NCI-H1048 (cell line): ENCODE measurements at regions not wholly inside any gene's neighbourhood (a gene's known extent, or its start where the extent isn't known, plus 50 kb on each side); places are given as distances from the start of the nearest gene placed in this dataset.

ENCODE experiments used
- DNase-seq: peaks from one replicate; lab custom pipeline; 2025; lab: John Stamatoyannopoulos, UW

DNA sequence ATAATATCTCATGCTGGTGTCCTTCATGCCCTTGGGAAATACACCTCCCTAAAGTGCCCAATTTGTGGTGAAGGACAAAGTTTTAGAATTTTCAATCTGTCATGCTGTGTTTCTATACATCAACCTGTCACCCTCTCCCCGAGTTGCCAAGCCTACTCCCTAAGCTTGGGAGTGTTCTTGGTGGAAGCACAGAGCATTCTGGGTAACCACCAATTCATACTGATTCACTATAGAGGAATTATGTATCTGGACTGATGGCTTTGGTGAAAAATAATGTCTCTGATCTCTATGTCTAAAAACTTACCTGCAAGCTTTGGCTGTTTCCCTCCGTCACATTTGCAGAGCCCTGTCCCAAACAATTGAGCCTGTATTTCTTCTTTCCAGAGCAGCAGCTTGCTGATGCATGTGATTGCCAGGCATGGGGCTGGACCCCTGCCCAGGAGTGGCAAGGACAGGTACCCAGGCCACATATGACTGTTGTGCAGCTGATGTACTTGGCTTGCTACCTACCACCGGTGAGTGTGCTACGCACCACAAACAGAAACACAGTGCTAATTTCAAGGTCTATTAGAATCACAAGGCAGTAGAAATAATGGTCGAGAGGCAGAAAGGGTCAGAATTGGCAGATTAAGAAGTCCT is 202.8 kb upstream of the CITED2 start:
- DNase-seq = no peak

DNA sequence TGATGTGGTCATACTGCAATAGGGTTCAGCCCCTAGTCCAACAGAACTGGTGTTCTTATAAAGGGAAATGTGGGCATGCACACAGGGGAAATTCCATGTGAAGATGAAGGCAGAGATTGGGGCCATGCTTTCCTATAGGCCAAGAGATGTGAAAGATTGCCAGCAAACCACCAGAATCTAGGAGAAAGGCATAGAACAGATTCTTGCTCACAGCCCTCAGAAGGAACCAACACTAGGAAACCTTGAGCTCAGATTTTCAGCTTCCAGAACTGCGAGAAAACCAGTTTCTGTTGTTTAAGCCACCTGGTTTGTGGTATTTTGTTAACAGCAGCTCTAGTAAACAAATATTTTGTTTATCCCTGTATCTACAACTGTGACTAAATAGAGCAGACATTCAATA is 197.6 kb upstream of the CITED2 start:
- DNase-seq = no peak

DNA sequence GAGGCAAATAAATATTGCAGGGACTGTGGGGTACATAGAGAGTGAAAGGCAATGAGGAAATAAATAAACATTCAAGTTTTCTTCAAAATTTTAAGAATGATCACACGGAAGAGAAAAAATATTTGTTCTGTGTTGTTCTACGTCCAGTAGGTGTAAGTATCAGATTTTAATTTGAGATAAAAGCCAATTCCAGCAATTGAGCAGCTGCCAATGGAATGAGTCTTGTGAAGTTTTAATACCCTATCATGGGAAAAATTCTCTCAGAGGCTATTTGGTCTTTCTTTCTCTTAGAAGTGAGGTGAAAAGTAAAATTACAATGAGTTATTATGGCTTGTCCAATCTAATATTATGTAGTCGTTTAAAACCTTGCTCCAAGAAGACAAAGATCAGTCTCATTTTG is 195.7 kb upstream of the CITED2 start:
- DNase-seq = no peak

- no peak for DNase-seq
Observed at GRCh38 chr6:139569566-139569965, 195.1 kb upstream of the CITED2 start.

DNA sequence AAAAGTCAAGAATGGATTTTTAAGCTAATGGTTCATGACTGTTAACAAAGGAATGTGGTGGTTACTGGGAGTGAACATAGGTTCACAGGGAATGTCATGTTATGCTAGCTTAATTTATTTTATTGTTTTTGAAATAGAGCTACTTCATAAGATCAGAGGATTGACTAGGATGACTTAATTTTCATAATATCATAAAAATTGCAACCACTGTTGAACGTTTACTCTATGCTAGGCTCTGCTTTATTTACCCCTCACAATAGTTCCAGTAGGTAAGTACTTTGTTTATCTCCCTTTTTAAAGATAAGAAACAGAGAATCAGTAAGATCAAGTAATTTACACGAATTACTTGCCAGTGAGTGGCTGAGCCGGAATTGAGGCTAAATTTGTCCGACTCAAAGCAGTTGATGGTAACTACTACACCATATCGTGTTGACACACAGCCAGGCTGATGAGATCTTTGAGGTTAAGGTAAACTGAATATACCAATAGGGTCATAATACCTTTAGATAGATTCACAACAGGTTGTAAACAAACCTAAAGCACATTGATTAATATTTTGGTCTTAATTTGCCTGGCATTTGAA is 194.6 kb upstream of the CITED2 start:
- DNase-seq = no peak

- no peak for DNase-seq
Observed at GRCh38 chr6:139568151-139568955, 193.9 kb upstream of the CITED2 start.

GRCh38 chr6:139567095-139567494 is 192.6 kb upstream of the CITED2 start:
- no peak for DNase-seq

- no peak for DNase-seq
Observed at GRCh38 chr6:139565591-139565990, 191.1 kb upstream of the CITED2 start.

GRCh38 chr6:139557547-139557946 is 183.1 kb upstream of the CITED2 start:
- no peak for DNase-seq

DNA sequence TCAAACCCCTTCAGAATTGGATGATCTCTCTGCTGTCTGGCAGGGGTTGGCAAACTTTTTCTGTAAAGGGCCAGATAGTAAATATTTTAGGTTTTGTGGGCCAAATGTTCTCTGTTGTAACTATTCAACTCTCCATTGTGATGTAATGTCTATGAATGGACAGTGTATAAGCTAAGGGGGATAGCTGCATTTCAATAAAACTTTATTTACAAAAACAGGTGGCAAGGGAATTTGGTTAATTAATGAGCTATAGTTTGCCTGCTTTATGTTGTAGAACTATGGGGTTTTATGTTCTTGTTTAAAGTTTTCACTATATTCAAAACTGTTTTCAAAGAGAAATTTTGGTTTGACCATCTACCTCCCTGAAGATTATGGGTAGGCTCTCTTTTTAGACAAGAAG is 182.1 kb upstream of the CITED2 start:
- no peak for DNase-seq

GRCh38 chr6:139553916-139554315 is 179.5 kb upstream of the CITED2 start:
- DNase-seq = no peak

DNA sequence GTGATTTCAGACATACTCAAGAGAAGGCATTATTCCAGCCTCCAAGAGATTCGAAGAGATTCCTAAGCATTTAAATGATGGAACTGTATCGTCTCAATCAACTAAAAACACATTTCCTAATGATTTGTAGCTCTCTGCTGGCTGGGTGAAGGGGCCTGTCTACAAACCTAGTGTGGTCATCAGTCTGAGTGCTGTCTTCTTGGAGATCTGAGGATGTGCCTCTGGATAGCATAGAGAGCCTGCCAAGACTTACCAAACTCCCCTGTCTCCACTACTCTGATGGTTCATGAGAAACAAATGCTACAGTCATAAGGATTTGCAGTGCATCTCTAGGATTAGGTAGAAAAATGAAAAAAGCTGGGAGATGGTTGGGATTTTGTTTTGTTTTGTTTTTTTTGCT is 176.9 kb upstream of the CITED2 start:
- DNase-seq = no peak

DNA sequence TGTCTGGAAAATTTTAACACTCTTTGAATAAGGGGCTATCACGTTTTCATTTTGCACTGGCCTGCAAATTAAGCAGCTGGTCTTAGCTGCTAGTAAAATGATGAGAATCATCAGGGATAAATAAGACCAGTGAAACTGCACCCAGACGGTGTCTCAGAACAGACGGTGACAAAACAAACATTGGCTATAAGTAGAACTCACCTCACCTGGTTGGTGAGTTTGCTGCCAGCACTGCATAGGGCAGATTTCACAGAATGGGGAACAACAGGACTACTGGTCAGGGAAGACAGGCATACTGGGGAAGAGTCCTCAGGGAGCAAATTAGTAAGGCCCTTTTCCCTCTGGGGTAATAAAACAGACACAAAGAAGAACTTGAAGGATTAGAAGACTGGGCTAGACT is 175.9 kb upstream of the CITED2 start:
- DNase-seq = no peak

- no peak for DNase-seq
Observed at GRCh38 chr6:139549561-139550070, 175.2 kb upstream of the CITED2 start.

DNA sequence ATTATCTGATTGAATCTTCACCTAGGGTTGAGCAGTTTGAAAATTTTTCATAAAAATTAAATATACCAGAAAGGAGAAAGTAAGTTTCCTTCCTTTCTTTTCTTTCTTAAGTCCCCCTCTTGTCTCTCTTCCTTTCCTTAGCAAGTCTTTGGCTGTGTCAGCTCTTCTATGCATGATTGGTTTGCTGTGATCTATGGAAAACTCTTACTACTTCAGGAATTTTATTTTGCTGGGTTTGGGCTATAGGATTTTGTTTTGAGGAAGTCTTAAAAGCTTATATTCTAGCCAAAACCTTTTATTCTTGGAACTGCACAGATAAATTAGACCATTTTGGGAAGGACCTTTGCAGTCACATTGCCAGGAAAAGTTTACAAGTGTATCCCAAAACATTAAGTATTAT is 173.4 kb upstream of the CITED2 start:
- DNase-seq = no peak

DNA sequence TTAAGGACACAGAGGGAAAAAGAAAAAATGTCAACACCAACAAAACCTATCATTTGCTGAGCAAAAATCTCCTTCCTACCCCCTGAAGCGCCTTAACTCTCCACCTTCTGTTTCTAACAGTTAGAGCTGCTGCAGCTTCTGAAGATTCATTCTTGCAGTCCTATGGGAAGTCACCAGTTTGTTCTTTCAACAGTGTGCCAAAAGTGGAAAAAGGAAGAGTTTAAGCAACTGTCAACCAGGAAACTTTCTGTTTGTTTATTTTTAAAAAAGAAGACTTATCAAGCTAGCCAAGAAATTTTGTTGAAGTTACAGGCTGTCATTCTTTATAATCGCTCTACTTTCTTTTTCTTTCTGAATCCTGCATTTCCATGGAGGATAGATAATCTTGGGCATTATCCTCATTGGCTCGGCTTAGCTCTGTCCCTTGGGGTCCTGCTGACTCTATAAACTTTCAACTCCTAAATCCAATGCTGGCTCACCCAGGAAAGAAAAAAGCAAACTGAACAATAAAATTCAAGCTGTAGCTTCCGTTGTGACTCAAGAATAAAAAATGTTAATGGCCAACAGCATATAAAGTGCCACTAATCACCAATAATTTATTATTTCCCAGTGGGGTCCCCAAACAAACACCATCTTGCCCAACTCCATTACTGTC is 172.8 kb upstream of the CITED2 start:
- DNase-seq = no peak

- no peak for DNase-seq
Observed at GRCh38 chr6:139546106-139546472, 171.6 kb upstream of the CITED2 start.

DNA sequence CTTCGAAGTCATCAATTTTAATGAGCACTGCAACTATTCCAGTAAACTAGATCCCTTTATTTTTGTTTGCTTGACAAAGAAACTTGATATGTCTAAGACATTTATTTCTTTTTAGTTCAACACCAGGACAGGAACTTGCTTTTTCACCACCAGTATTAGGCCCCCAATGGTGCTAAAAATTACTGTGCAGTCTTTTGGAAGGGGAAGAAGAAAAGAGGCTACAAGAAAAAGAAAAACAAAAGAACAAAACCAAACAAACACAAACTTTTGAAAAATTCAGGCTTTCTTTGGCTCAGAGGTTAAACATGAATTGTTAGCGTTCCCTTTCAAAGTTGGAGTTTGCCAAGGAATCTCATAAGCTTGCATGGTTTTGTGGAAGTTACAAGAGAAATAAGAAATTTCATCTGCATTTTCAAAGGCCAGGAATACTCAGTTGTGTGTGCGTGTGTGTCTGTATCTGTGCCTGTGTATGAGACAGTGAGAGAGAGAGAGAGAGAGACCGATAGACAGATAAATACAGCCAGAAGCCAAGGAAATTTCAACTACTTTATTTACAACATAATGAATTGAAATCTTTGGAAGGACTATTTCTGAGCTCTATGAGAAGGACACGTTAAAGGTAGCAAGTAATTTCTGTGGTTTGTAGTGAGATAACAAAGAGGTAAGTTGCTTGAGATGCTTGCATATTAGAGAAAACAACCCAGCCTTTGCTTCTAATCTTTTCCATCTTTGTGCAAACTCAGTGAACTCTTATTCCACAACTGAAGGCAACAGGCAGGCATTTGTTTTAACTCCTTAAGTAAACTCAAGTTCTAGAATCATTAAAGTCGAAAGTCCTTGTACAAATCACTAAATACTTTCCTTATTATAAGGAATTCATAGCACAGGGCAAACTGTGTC is 171.0 kb upstream of the CITED2 start:
- DNase-seq = no peak

DNA sequence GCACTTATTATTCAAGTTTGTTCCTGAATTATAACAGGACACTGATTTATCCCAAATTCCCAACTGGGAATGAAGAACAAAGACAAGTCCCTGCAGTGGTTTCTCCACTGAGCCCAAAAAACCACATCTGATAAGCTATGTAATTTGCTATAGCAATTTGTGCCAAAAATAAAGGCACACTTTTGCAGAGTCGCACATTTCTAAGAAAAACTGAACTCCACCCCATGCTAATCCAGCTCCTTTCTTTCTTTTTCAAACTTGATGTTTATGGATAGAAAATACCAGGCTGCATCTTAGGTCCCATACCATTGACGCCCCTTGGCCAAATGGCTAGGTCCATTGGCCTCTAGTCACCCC is 170.2 kb upstream of the CITED2 start:
- no peak for DNase-seq

- no peak for DNase-seq
Observed at GRCh38 chr6:139542351-139542750, 167.9 kb upstream of the CITED2 start.

GRCh38 chr6:139540894-139541293 is 166.4 kb upstream of the CITED2 start:
- no peak for DNase-seq

- DNase-seq = no peak
Observed at GRCh38 chr6:139540276-139540675, 165.8 kb upstream of the CITED2 start.
